OCI-LY1 (cell line): ENCODE measurements at regions not wholly inside any gene's neighbourhood (a gene's known extent, or its start where the extent isn't known, plus 50 kb on each side); places are given as distances from the start of the nearest gene placed in this dataset.
"Not testable (repeated sequence)": the region's sequence is repeated elsewhere in the genome, so short reads cannot be mapped to it uniquely, and the experiment has no call there.

Experiments
- H2AFZ ChIP-seq: fragments of 200-600 bp; sonication (generic), shearing (Covaris generic); 2 replicates; pipeline ENCODE4 v1.6.0; 2014; ENCODE audit warnings: antibody characterized with exemption, mild to moderate bottlenecking, low read length
- H3F3A ChIP-seq: fragments of 200-600 bp; sonication (generic), shearing (Covaris generic); 2 replicates; pipeline ENCODE4 v1.6.0; 2014; ENCODE audit warnings: mild to moderate bottlenecking, antibody characterized with exemption, low read length, moderate library complexity; ENCODE audit not compliant: insufficient read depth
- H3K27ac ChIP-seq: fragments of 200-600 bp; sonication (generic); 2 replicates; pipeline ENCODE4 v1.5.1; 2014; ENCODE audit warnings: low read length, mixed run types, mild to moderate bottlenecking, low read depth; ENCODE audit not compliant: poor library complexity, severe bottlenecking
- H3K27me3 ChIP-seq: fragments of 200-600 bp; sonication (generic); 2 replicates; pipeline ENCODE4 v1.6.0; 2014; ENCODE audit warnings: antibody characterized with exemption, mild to moderate bottlenecking, low read length, moderate library complexity; ENCODE audit not compliant: insufficient read depth
- H3K36me3 ChIP-seq: fragments of 200-600 bp; sonication (generic); 2 replicates; pipeline ENCODE4 v1.6.1; 2014; ENCODE audit warnings: mild to moderate bottlenecking, antibody characterized with exemption, low read length, moderate library complexity, mixed read lengths; ENCODE audit not compliant: insufficient read depth
- H3K4me1 ChIP-seq: fragments of 200-600 bp; sonication (generic); 2 replicates; pipeline ENCODE4 v1.5.1; 2014; ENCODE audit warnings: mild to moderate bottlenecking, low read length, moderate library complexity; ENCODE audit not compliant: insufficient read depth, severe bottlenecking
- H3K4me2 ChIP-seq: fragments of 200-600 bp; sonication (generic), shearing (Covaris generic); 2 replicates; pipeline ENCODE4 v1.6.1; 2014; ENCODE audit warnings: low read length
- H3K4me3 ChIP-seq: fragments of 200-600 bp; sonication (generic); 2 replicates; pipeline ENCODE4 v1.5.1; 2014; ENCODE audit warnings: low read length, low read depth, mild to moderate bottlenecking, mixed read lengths; ENCODE audit not compliant: poor library complexity, severe bottlenecking
- H3K79me2 ChIP-seq: fragments of 200-600 bp; shearing (Covaris generic); 2 replicates; pipeline ENCODE4 v1.6.1; 2016; ENCODE audit warnings: mixed run types, low read length, mixed read lengths; ENCODE audit not compliant: insufficient read depth
- H3K9ac ChIP-seq: fragments of 200-600 bp; sonication (generic), shearing (Covaris generic); 2 replicates; pipeline ENCODE4 v1.6.1; 2014; ENCODE audit warnings: mild to moderate bottlenecking, low read length, mixed read lengths
- H3K9me2 ChIP-seq: fragments of 200-600 bp; sonication (generic), shearing (Covaris generic); 2 replicates; pipeline ENCODE4 v1.6.1; 2014; ENCODE audit warnings: low read depth, mild to moderate bottlenecking, low read length, mixed read lengths
- H3K9me3 ChIP-seq: fragments of 200-600 bp; shearing (Covaris generic); 2 replicates; pipeline ENCODE4 v1.6.1; 2014; ENCODE audit warnings: low read length, mixed read lengths
- H4K20me1 ChIP-seq: fragments of 200-600 bp; sonication (generic), shearing (Covaris generic); 2 replicates; pipeline ENCODE4 v1.6.0; 2016; ENCODE audit warnings: mild to moderate bottlenecking, low read length; ENCODE audit not compliant: insufficient read depth
- CTCF ChIP-seq: fragments of 200-600 bp; sonication (generic), shearing (Covaris generic); IDR thresholded peaks from 2 replicates; pipeline ENCODE4 v1.5.1; 2017; ENCODE audit warnings: mild to moderate bottlenecking, antibody characterized with exemption, low read length, moderate library complexity, mixed read lengths
- EZH2 ChIP-seq: fragments of 200-600 bp; sonication (generic), shearing (Covaris generic); IDR thresholded peaks from 2 replicates; pipeline ENCODE4 v1.8.0; 2017; ENCODE audit warnings: borderline replicate concordance, mixed run types, mild to moderate bottlenecking, antibody characterized with exemption, low read length, moderate library complexity, mixed read lengths

- H3K9me2 ChIP-seq = no peaks in the 10 kb centered on the region
- no peaks in the 10 kb centered on the region for H4K20me1 ChIP-seq
- H3K79me2 ChIP-seq = no peaks in the 10 kb centered on the region
- no peaks in the 10 kb centered on the region for H3K36me3 ChIP-seq
- H3F3A ChIP-seq = no peaks in the 10 kb centered on the region
- TF ChIP-seq EZH2 (no peak), CTCF (no peak)
- H3K27me3 ChIP-seq = no peaks in the 10 kb centered on the region
- H3K9ac ChIP-seq = no peak overlapping the region
- no peak overlapping the region for H3K4me3 ChIP-seq
- H3K27ac ChIP-seq = no peak overlapping the region
- no peak overlapping the region for H2AFZ ChIP-seq
- no peaks in the 10 kb centered on the region for H3K4me1 ChIP-seq
- H3K9me3 ChIP-seq = no peaks in the 10 kb centered on the region
- H3K4me2 ChIP-seq = no peak overlapping the region
Observed at GRCh38 chr2:194291104-194291503, 1365.9 kb upstream of the SLC39A10 start.

GRCh38 chr2:194289712-194290346 is 1367.2 kb upstream of the SLC39A10 start:
- no peaks in the 10 kb centered on the region for H3K79me2 ChIP-seq
- no peaks in the 10 kb centered on the region for H3K9me3 ChIP-seq
- TF ChIP-seq EZH2 = no peak
- no peaks in the 10 kb centered on the region for H3K27me3 ChIP-seq
- no peak overlapping the region for H3K4me2 ChIP-seq
- no peaks in the 10 kb centered on the region for H3K4me1 ChIP-seq
- no peaks in the 10 kb centered on the region for H4K20me1 ChIP-seq
- H3K36me3 ChIP-seq = no peaks in the 10 kb centered on the region
- no peaks in the 10 kb centered on the region for H3K9me2 ChIP-seq
- no peak overlapping the region for H3K9ac ChIP-seq
- no peaks in the 10 kb centered on the region for H3F3A ChIP-seq
- no peak overlapping the region for H2AFZ ChIP-seq
- H3K4me3 ChIP-seq = no peak overlapping the region
- no peak overlapping the region for H3K27ac ChIP-seq

DNA sequence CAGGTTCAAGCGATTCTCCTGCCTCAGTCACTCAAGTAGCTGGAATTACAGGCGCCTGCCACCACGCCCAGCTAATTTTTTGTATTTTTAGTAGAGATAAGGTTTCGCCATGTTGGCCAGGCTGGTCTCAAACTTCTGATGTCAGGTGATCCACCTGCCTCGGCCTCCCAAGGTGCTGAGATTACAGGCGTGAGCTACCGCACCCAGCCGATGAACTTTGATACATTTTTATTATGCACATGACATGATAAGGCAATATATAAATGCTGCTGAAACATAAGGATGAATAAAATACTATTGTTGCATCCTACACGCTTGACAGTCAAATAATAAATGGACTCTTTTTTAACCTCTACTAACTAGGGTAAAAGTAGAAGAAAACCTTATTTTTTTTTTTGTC is 1380.4 kb upstream of the SLC39A10 start:
- H3K27me3 ChIP-seq, H3K4me3 ChIP-seq, H3K9me3 ChIP-seq, H3K27ac ChIP-seq, H3K4me2 ChIP-seq, H4K20me1 ChIP-seq, H3K4me1 ChIP-seq, H3K79me2 ChIP-seq, H3K9me2 ChIP-seq, H2AFZ ChIP-seq, H3F3A ChIP-seq, H3K36me3 ChIP-seq, H3K9ac ChIP-seq: not testable (repeated sequence)

DNA sequence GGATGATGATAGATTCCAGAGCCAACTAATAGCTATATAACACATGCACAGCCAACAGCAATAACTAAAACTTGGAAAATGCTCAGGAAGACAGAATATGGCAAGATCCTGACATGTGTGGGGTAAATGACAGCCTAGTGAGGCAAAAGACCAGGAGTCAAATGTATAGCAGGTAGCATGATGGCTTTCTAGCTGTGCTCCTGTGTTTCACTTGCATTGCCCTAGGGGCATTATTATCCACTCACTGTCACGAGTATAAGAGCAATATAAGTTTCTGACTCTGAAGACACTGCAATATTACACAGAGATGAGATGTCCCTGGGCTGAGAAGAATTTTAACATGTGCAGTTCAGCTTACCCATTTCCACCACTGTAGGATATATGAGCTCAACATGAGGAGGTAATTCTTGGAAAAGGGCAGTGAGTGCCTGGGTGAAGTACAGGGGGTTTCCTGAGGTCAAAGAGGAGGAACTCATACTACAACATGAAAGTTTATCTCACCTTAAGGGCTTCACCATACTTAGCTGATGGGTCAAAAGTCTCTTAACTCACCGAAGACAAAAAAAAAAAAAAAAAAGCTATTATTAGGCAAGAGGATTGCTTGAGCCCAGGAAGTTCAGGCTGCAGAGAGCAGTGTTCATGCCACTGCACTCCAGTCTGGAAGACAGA is 1385.6 kb upstream of the SLC39A10 start:
- H3K9ac ChIP-seq = no peak overlapping the region
- H3K27ac ChIP-seq = no peak overlapping the region
- no peaks in the 10 kb centered on the region for H3K9me2 ChIP-seq
- no peaks in the 10 kb centered on the region for H3K4me1 ChIP-seq
- no peaks in the 10 kb centered on the region for H3K9me3 ChIP-seq
- no peak for TF ChIP-seq CTCF
- no peak for TF ChIP-seq EZH2
- H2AFZ ChIP-seq = no peak overlapping the region
- no peak overlapping the region for H3K4me3 ChIP-seq
- no peaks in the 10 kb centered on the region for H3K36me3 ChIP-seq
- no peak overlapping the region for H3K4me2 ChIP-seq
- no peaks in the 10 kb centered on the region for H3K27me3 ChIP-seq
- no peaks in the 10 kb centered on the region for H4K20me1 ChIP-seq
- no peaks in the 10 kb centered on the region for H3K79me2 ChIP-seq
- no peaks in the 10 kb centered on the region for H3F3A ChIP-seq
